HFF-Myc (cell line): ENCODE measurements at regions not wholly inside any gene's neighbourhood (a gene's known extent, or its start where the extent isn't known, plus 50 kb on each side); places are given as distances from the start of the nearest gene placed in this dataset.
A peak's percentile ranks its signal among the peaks of the same experiment; 100 is the strongest.
"Not testable (repeated sequence)": the region's sequence is repeated elsewhere in the genome, so short reads cannot be mapped to it uniquely, and the experiment has no call there.

Experiments
- DNase-seq: peaks from one replicate; pipeline ENCODE4 v3.0.0-alpha.2; 2011; ENCODE audit warnings: low read depth; ENCODE audit errors: extremely low read depth
- H3K4me3 ChIP-seq: replicated peaks from 2 replicates; pipeline ENCODE4 v1.5.1; 2011; ENCODE audit warnings: low read depth, mild to moderate bottlenecking, control low read depth, low read length
- CTCF ChIP-seq: IDR thresholded peaks from 2 replicates; pipeline ENCODE4 v1.5.1; 2012; ENCODE audit warnings: mild to moderate bottlenecking, low read depth, low read length, control low read depth; ENCODE audit errors: missing control alignments

- no peak overlapping the region for H3K4me3 ChIP-seq
- no peak for DNase-seq
These were observed 2115.3 kb downstream of the TP53TG3F start for GRCh38 chr16:35574454-35575431.

GRCh38 chr16:35575432-35575821 is 2116.0 kb downstream of the TP53TG3F start:
- no peak overlapping the region for H3K4me3 ChIP-seq
- DNase-seq = no peak
- no peak for TF ChIP-seq CTCF

More at GRCh38 chr16:35574454-35575431, 2115.3 kb downstream of the TP53TG3F start:
- TF ChIP-seq CTCF = no peak

GRCh38 chr16:35585411-35585810 is 2126.0 kb downstream of the TP53TG3F start:
- H3K4me3 ChIP-seq = no peak overlapping the region
- no peak for DNase-seq
- TF ChIP-seq CTCF = no peak

GRCh38 chr16:35590913-35591312 is 2131.5 kb downstream of the TP53TG3F start:
- peak; percentile 15 for TF ChIP-seq CTCF
- not testable (repeated sequence) for DNase-seq, H3K4me3 ChIP-seq

- no peak overlapping the region for H3K4me3 ChIP-seq
- TF ChIP-seq CTCF = no peak
- no peak for DNase-seq
These were observed 2137.1 kb downstream of the TP53TG3F start for GRCh38 chr16:35596467-35596866.

- H3K4me3 ChIP-seq = no peak overlapping the region
- DNase-seq = no peak
- no peak for TF ChIP-seq CTCF
These were observed 2139.4 kb downstream of the TP53TG3F start for GRCh38 chr16:35598696-35599332.
